Activated CD8-positive, alpha-beta T cell treated with anti-CD3 and anti-CD28 coated beads for 36 hours (primary cell): ENCODE measurements at regions not wholly inside any gene's neighbourhood (a gene's known extent, or its start where the extent isn't known, plus 50 kb on each side); places are given as distances from the start of the nearest gene placed in this dataset.

ENCODE experiments used
- ATAC-seq: fragments of 200-7000 bp; cut with Tn5 transposase; one replicate; pipeline ENCODE4 v1.10.0; 2021; ENCODE audit warnings: mild to moderate bottlenecking, moderate library complexity
- CTCF ChIA-PET: fragments of 350-600 bp; sonication (Branson Sonifier 250); formaldehyde crosslinking; loops from one replicate; lab custom pipeline; 2021; ENCODE audit warnings: antibody characterized with exemption; lab: Charles Lee
- POLR2A ChIA-PET: fragments of 350-600 bp; sonication (Branson Sonifier 250); formaldehyde crosslinking; loops from one replicate; lab custom pipeline; 2021; ENCODE audit warnings: antibody characterized with exemption; lab: Charles Lee
- DNase-seq: peaks from one replicate; pipeline ENCODE4 v3.0.0-alpha.2; 2020
- H3K27ac Mint-ChIP-seq: one replicate; pipeline ENCODE4 v1.8.0; 2021; ENCODE audit warnings: mild to moderate bottlenecking, mixed read lengths
- H3K27me3 Mint-ChIP-seq: one replicate; pipeline ENCODE4 v1.8.0; 2021; ENCODE audit warnings: mixed read lengths
- H3K36me3 Mint-ChIP-seq: one replicate; pipeline ENCODE4 v1.8.0; 2021; ENCODE audit warnings: low read depth, mixed read lengths
- H3K4me1 Mint-ChIP-seq: one replicate; pipeline ENCODE4 v1.8.0; 2021; ENCODE audit warnings: low read depth, mixed read lengths
- H3K4me3 Mint-ChIP-seq: one replicate; pipeline ENCODE4 v1.8.0; 2021; ENCODE audit warnings: mild to moderate bottlenecking, moderate library complexity, mixed read lengths
- H3K9me3 Mint-ChIP-seq: one replicate; pipeline ENCODE4 v1.8.0; 2021; ENCODE audit warnings: mixed read lengths
- CTCF ChIP-seq: fragments of 200-600 bp; IDR thresholded peaks from one replicate; pipeline ENCODE4 v1.8.0; 2022; ENCODE audit warnings: antibody characterized with exemption, mild to moderate bottlenecking
- intact Hi-C: fragments of 100-400 bp; cut with micrococcal nuclease; formaldehyde crosslinking; loops from one replicate; pipeline ENCODE4 v1.10.0; 2022

DNA sequence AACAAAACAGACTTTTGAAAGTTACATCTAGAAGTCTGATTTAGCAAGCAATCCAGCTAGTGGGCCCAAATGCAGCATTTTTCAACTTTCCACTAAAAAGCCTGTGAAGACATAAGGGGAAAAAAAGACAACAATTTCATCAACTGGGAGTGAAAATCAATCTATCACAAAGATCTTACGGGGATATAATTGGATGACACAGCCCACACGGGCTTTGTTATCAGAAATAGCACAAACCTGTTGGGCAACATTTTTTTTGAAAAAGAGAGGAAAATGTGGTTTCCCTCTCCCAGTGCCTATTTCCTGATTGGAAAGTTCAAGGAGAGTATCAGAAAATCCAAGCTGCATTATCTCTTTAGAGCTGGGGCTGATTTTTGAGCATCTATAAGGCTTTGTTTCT, 132.7 kb downstream of the EVA1A start:
- H3K36me3 Mint-ChIP-seq, result no peaks in the 10 kb centered on the region
- DNase-seq (no peak), ATAC-seq (no peak)
- intact Hi-C loops, result no loop called here
- POLR2A ChIA-PET, result no interaction called here
- peaks cover 14% of the 10 kb centered on the region for H3K27me3 Mint-ChIP-seq
- H3K27ac Mint-ChIP-seq, result no peak overlapping the region
- H3K4me1 Mint-ChIP-seq, result no peaks in the 10 kb centered on the region
- no peak overlapping the region for H3K4me3 Mint-ChIP-seq
- peaks cover 1% of the 10 kb centered on the region for H3K9me3 Mint-ChIP-seq
- TF ChIP-seq CTCF, result no peak
- CTCF ChIA-PET, result no interaction called here

DNA sequence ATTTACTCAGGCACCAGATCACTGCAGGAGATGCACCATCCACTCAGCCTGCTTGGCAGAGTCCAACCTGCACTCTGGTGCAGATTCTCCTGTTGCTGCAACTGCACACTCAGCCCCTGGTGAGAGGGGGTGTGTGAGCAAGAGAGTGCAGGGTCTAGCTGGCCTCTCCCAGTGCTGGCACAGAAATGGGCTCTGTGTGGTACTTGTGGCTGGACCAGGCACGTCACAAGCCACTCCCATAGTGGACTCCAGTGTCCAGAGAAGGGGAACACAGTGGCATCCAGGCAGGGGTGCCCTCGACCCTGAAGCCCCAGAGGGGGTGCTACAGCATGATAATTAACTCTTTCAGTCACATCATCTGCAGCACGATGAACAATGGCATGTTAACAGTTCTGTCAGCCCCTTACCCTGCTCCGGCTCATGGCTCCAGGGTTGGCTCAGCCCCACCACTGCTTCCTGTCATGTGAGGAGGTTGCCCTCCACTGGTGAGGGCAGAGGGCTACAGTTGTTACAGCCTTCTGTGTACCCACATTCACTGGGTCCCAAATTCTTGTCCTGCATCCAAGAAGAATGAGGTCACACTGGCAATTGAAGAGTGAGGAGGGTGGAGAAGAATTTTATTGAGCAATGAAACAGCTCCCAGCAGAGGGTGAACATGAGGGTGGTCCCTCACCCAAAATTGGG, 135.7 kb downstream of the EVA1A start:
- CTCF ChIA-PET, result no interaction called here
- Mint-ChIP-seq H3K4me3 (no peak overlapping the region), H3K36me3 (no peaks in the 10 kb centered on the region), H3K4me1 (no peaks in the 10 kb centered on the region), H3K9me3 (peaks cover 1% of the 10 kb centered on the region), H3K27ac (no peak overlapping the region), H3K27me3 (peaks cover 12% of the 10 kb centered on the region)
- DNase-seq (peak; percentile 10), ATAC-seq (no peak)
- TF ChIP-seq CTCF, result no peak
- POLR2A ChIA-PET, result no interaction called here
- intact Hi-C loops, result no loop called here

- H3K4me3 Mint-ChIP-seq, result no peak overlapping the region
- H3K36me3 Mint-ChIP-seq, result no peaks in the 10 kb centered on the region
- CTCF ChIA-PET, result interaction anchor here (1.0 to 1.4 kb wide), 2 partner anchors 17 to 502 kb away, joined by 3 to 6 read pairs; no protein-coding TSS in a partner anchor
- peaks cover 4% of the 10 kb centered on the region for H3K27me3 Mint-ChIP-seq
- H3K27ac Mint-ChIP-seq, result no peak overlapping the region
- peaks cover 2% of the 10 kb centered on the region for H3K4me1 Mint-ChIP-seq
- POLR2A ChIA-PET, result no interaction called here
- ATAC-seq (no peak), DNase-seq (no peak)
- H3K9me3 Mint-ChIP-seq, result peaks cover 1% of the 10 kb centered on the region
- intact Hi-C loops, result no loop called here
- no peak for TF ChIP-seq CTCF
Observed at GRCh38 chr2:75421986-75422385, 138.8 kb downstream of the EVA1A start.

DNA sequence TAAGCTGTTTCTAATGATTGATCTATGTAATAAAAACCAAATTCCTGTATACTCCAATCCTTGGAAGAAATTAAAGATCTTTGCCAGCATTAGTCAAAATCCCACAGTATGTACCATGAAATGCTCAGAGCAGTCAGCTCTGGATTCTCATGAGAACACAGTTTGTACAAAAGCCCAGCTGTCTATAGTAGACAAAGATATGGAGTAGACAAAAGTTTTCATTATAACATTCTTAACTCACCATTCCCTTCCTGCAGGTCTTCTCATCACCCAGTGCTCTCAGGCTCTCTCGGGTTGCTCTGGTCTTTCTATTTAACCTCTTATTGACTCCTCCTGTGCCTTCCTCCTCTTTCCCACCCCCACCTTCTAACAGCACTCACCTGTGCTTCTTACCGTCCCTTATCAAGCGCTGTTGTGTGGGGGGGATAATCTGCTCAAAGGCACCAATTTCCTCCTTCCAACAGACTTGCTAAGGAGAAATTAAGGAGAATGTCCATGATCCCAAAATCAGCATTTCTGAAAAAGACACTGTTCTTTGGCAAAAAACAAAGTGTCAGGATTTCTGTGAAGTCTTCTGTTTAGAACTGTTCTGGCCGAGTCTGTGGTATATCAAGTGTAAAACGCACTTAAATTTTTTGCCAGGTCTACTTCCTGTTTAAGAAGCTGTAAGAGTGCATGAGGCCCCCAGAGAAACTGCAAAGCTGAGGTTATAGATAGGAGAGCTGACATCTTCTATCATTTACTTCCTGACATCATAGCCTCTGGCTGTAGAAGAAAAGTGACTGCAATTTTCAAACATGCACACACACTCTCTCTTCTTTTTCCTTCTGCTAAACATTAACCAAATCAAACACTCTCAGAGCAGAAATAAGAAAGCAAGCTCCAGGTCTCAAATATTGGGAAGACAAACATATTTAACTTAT, 144.1 kb downstream of the EVA1A start:
- Mint-ChIP-seq H3K27ac (peak overlapping the region; percentile 89), H3K36me3 (peaks cover 11% of the 10 kb centered on the region), H3K4me3 (peak overlapping the region; percentile 69), H3K9me3 (no peaks in the 10 kb centered on the region), H3K4me1 (peaks cover 29% of the 10 kb centered on the region), H3K27me3 (no peaks in the 10 kb centered on the region)
- POLR2A ChIA-PET, result interaction anchor here (0.8 kb wide), 1 partner anchor 276 kb away, joined by 3 read pairs; no protein-coding TSS in a partner anchor
- ATAC-seq, result peak; percentile 85
- CTCF ChIA-PET, result interaction anchor here (0.8 to 1.5 kb wide), 3 partner anchors 12 to 497 kb away, joined by 3 to 5 read pairs (median 4); no protein-coding TSS in a partner anchor
- no peak for TF ChIP-seq CTCF
- intact Hi-C loops, result no loop called here
- peak; percentile 26 for DNase-seq
